G401 (cell line): ENCODE measurements at regions not wholly inside any gene's neighbourhood (a gene's known extent, or its start where the extent isn't known, plus 50 kb on each side); places are given as distances from the start of the nearest gene placed in this dataset.
A peak's percentile ranks its signal among the peaks of the same experiment; 100 is the strongest.
"Not testable (repeated sequence)": the region's sequence is repeated elsewhere in the genome, so short reads cannot be mapped to it uniquely, and the experiment has no call there.

ENCODE experiments used
- DNase-seq: peaks from one replicate; pipeline ENCODE4 v3.0.0-alpha.2; 2015; ENCODE audit warnings: low spot score
- in situ Hi-C: cut with HindIII; loops from 2 replicates; pipeline ENCODE4 v1.10.0; 2016; ENCODE audit warnings: low sequenced_read_pairs, mixed read lengths

- no peak for DNase-seq
- in situ Hi-C loops: no loop called here
Observed at GRCh38 chr1:188715566-188715965, 1762.1 kb downstream of the BRINP3 start.

- DNase-seq: no peak
- in situ Hi-C loops: no loop called here
Observed at GRCh38 chr1:188719735-188720134, 1757.9 kb downstream of the BRINP3 start.

- in situ Hi-C loops: no loop called here
- no peak for DNase-seq
Observed at GRCh38 chr1:188723332-188724020, 1754.2 kb downstream of the BRINP3 start.

- no peak for DNase-seq
- in situ Hi-C loops: no loop called here
Observed at GRCh38 chr1:188729039-188729438, 1748.6 kb downstream of the BRINP3 start.

- DNase-seq: no peak
- in situ Hi-C loops: no loop called here
Observed at GRCh38 chr1:188735567-188735966, 1742.1 kb downstream of the BRINP3 start.

- in situ Hi-C loops: not testable (repeated sequence)
Observed at GRCh38 chr1:188749275-188749674, 1728.4 kb downstream of the BRINP3 start.

GRCh38 chr1:188752027-188752426 is 1725.6 kb downstream of the BRINP3 start:
- in situ Hi-C loops, DNase-seq: not testable (repeated sequence)

More at GRCh38 chr1:188749275-188749674, 1728.4 kb downstream of the BRINP3 start:
- not testable (repeated sequence) for DNase-seq

- in situ Hi-C loops, DNase-seq: not testable (repeated sequence)
Observed at GRCh38 chr1:188757747-188758146, 1719.9 kb downstream of the BRINP3 start.

GRCh38 chr1:188761226-188761625 is 1716.4 kb downstream of the BRINP3 start:
- in situ Hi-C loops: no loop called here
- DNase-seq: no peak

- no peak for DNase-seq
- in situ Hi-C loops: no loop called here
Observed at GRCh38 chr1:188762166-188762743, 1715.4 kb downstream of the BRINP3 start.

GRCh38 chr1:188763541-188763940 is 1714.1 kb downstream of the BRINP3 start:
- in situ Hi-C loops: no loop called here
- DNase-seq: no peak

- in situ Hi-C loops: no loop called here
- no peak for DNase-seq
Observed at GRCh38 chr1:188769181-188769580, 1708.5 kb downstream of the BRINP3 start.

GRCh38 chr1:188769936-188770335 is 1707.7 kb downstream of the BRINP3 start:
- in situ Hi-C loops: no loop called here

GRCh38 chr1:188778578-188778977 is 1699.1 kb downstream of the BRINP3 start:
- in situ Hi-C loops: no loop called here

More at GRCh38 chr1:188769936-188770335, 1707.7 kb downstream of the BRINP3 start:
- no peak for DNase-seq

GRCh38 chr1:188782220-188782841 is 1695.3 kb downstream of the BRINP3 start:
- DNase-seq: peak; percentile 11
- in situ Hi-C loops: no loop called here

More at GRCh38 chr1:188778578-188778977, 1699.1 kb downstream of the BRINP3 start:
- no peak for DNase-seq

- in situ Hi-C loops: no loop called here
- no peak for DNase-seq
Observed at GRCh38 chr1:188794969-188795368, 1682.7 kb downstream of the BRINP3 start.

- in situ Hi-C loops, DNase-seq: not testable (repeated sequence)
Observed at GRCh38 chr1:188812153-188812552, 1665.5 kb downstream of the BRINP3 start.

- in situ Hi-C loops, DNase-seq: not testable (repeated sequence)
Observed at GRCh38 chr1:188812836-188813573, 1664.7 kb downstream of the BRINP3 start.

- in situ Hi-C loops: no loop called here
- no peak for DNase-seq
Observed at GRCh38 chr1:188817814-188818213, 1659.8 kb downstream of the BRINP3 start.

GRCh38 chr1:188822248-188822647 is 1655.4 kb downstream of the BRINP3 start:
- in situ Hi-C loops: no loop called here
- no peak for DNase-seq
